SH-SY5Y (cell line): ENCODE measurements at regions not wholly inside any gene's neighbourhood (a gene's known extent, or its start where the extent isn't known, plus 50 kb on each side); places are given as distances from the start of the nearest gene placed in this dataset.

Experiments used
- GATA2 ChIP-seq: IDR thresholded peaks from 2 replicates; pipeline ENCODE4 v1.6.1; 2011; ENCODE audit warnings: mild to moderate bottlenecking, low read depth, low read length
- GATA3 ChIP-seq: IDR thresholded peaks from 2 replicates; pipeline ENCODE4 v1.6.1; 2011; ENCODE audit warnings: low read depth, mild to moderate bottlenecking, low read length, moderate library complexity

DNA sequence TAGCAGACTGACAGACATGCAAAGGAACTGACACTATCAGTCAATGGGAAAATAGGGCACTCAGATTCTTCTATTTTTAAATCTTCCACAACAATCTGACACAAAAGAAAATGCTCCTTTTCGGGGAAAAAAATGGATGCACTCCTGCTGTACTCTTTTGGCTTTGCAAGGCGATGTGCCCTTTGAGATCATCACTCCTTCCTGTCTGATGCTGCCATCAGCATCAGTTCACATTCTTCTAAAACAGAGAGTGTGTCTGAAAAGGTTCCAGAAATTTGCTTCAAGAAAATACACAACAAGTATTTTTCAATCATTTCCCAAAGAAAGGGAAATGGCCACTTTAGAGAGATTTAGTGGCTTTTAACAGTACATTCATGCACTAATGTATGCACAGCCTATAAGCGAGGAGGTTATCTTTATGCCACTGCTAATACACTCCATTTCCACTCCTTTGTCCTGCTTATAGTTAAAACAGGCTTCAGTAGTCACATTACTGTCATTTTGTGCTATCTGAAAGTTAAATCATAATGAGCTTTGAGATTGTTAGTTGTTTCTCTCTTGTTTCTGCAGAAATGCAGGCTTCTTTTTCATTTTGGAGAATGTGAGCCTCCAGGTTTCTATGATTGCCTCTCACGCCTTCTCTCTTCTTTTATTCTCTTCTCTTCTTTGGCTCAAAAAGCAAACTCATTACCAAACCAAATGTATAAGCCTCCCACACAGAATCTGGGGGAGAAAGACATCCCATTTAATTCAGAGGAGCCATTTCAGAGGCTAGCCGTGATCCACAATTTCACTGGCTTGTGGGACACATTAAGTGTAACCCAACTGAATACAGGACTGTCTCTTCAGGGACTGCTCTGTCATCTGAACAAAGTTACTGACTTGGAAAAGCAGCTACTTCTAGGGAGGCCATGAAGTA is 110.9 kb upstream of the CCDC196 start:
- TF ChIP-seq GATA2 (no peak), GATA3 (no peak)
